Rectal smooth muscle tissue (tissue), 1 donor: ENCODE measurements at regions not wholly inside any gene's neighbourhood (a gene's known extent, or its start where the extent isn't known, plus 50 kb on each side); places are given as distances from the start of the nearest gene placed in this dataset.

Experiments used
- H3K27ac ChIP-seq: one replicate; pipeline ENCODE4 v1.7.0; 2013; ENCODE audit warnings: low read depth, low read length, inconsistent platforms
- H3K27me3 ChIP-seq: one replicate; pipeline ENCODE4 v1.7.0; 2013; ENCODE audit warnings: low read length; ENCODE audit not compliant: control insufficient read depth, insufficient read depth
- H3K36me3 ChIP-seq: one replicate; pipeline ENCODE4 v1.7.0; 2013; ENCODE audit warnings: low read length; ENCODE audit not compliant: control insufficient read depth, insufficient read depth
- H3K4me1 ChIP-seq: one replicate; pipeline ENCODE4 v1.7.0; 2013; ENCODE audit warnings: low read length; ENCODE audit not compliant: control insufficient read depth, insufficient read depth
- H3K4me3 ChIP-seq: one replicate; pipeline ENCODE4 v1.7.0; 2013; ENCODE audit warnings: low read length
- H3K9ac ChIP-seq: one replicate; pipeline ENCODE4 v1.7.0; 2013; ENCODE audit warnings: low read length

- H3K27ac ChIP-seq: no peak overlapping the region
- no peaks in the 10 kb centered on the region for H3K4me1 ChIP-seq
- no peaks in the 10 kb centered on the region for H3K36me3 ChIP-seq
- H3K9ac ChIP-seq: no peak overlapping the region
- no peaks in the 10 kb centered on the region for H3K27me3 ChIP-seq
- no peak overlapping the region for H3K4me3 ChIP-seq
Measured at GRCh38 chr20:12435268-12435667, 517.6 kb downstream of the BTBD3 start.

- H3K27ac ChIP-seq: no peak overlapping the region
- H3K4me1 ChIP-seq: no peaks in the 10 kb centered on the region
- no peak overlapping the region for H3K4me3 ChIP-seq
Measured at GRCh38 chr20:12453711-12454110, 536.0 kb downstream of the BTBD3 start.

GRCh38 chr20:12455148-12455547 is 537.5 kb downstream of the BTBD3 start:
- Histone ChIP-seq H3K9ac (no peak overlapping the region), H3K27me3 (no peaks in the 10 kb centered on the region), H3K27ac (no peak overlapping the region), H3K4me1 (no peaks in the 10 kb centered on the region), H3K36me3 (no peaks in the 10 kb centered on the region), H3K4me3 (no peak overlapping the region)

More at GRCh38 chr20:12453711-12454110, 536.0 kb downstream of the BTBD3 start:
- no peaks in the 10 kb centered on the region for H3K27me3 ChIP-seq
- H3K36me3 ChIP-seq: no peaks in the 10 kb centered on the region
- H3K9ac ChIP-seq: no peak overlapping the region

- Histone ChIP-seq H3K36me3 (no peaks in the 10 kb centered on the region), H3K27ac (no peak overlapping the region)
Measured at GRCh38 chr20:12458241-12458640, 540.5 kb downstream of the BTBD3 start.

GRCh38 chr20:12464036-12464435 is 544.7 kb upstream of the SPTLC3 start:
- Histone ChIP-seq H3K4me3 (no peak overlapping the region), H3K27ac (no peak overlapping the region), H3K27me3 (no peaks in the 10 kb centered on the region), H3K9ac (no peak overlapping the region), H3K4me1 (no peaks in the 10 kb centered on the region), H3K36me3 (no peaks in the 10 kb centered on the region)

More at GRCh38 chr20:12458241-12458640, 540.5 kb downstream of the BTBD3 start:
- Histone ChIP-seq H3K27me3 (no peaks in the 10 kb centered on the region), H3K9ac (no peak overlapping the region), H3K4me1 (no peaks in the 10 kb centered on the region), H3K4me3 (no peak overlapping the region)

GRCh38 chr20:12466915-12467314 is 541.9 kb upstream of the SPTLC3 start:
- H3K4me3 ChIP-seq: no peak overlapping the region
- no peaks in the 10 kb centered on the region for H3K36me3 ChIP-seq
- H3K27ac ChIP-seq: no peak overlapping the region
- no peaks in the 10 kb centered on the region for H3K27me3 ChIP-seq
- no peak overlapping the region for H3K9ac ChIP-seq
- H3K4me1 ChIP-seq: no peaks in the 10 kb centered on the region

- H3K4me3 ChIP-seq: no peak overlapping the region
- no peaks in the 10 kb centered on the region for H3K4me1 ChIP-seq
- no peaks in the 10 kb centered on the region for H3K36me3 ChIP-seq
- H3K27me3 ChIP-seq: no peaks in the 10 kb centered on the region
- no peak overlapping the region for H3K27ac ChIP-seq
- H3K9ac ChIP-seq: no peak overlapping the region
Measured at GRCh38 chr20:12467758-12468157, 541.0 kb upstream of the SPTLC3 start.

- H3K27ac ChIP-seq: no peak overlapping the region
- H3K36me3 ChIP-seq: no peaks in the 10 kb centered on the region
Measured at GRCh38 chr20:12482661-12483060, 526.1 kb upstream of the SPTLC3 start.

GRCh38 chr20:12502443-12502842 is 506.3 kb upstream of the SPTLC3 start:
- Histone ChIP-seq H3K27me3 (no peaks in the 10 kb centered on the region), H3K27ac (no peak overlapping the region), H3K9ac (no peak overlapping the region), H3K36me3 (no peaks in the 10 kb centered on the region), H3K4me1 (no peaks in the 10 kb centered on the region), H3K4me3 (no peak overlapping the region)

More at GRCh38 chr20:12482661-12483060, 526.1 kb upstream of the SPTLC3 start:
- Histone ChIP-seq H3K27me3 (no peaks in the 10 kb centered on the region), H3K4me3 (no peak overlapping the region), H3K4me1 (no peaks in the 10 kb centered on the region), H3K9ac (no peak overlapping the region)

GRCh38 chr20:12504779-12505178 is 504.0 kb upstream of the SPTLC3 start:
- Histone ChIP-seq H3K9ac (no peak overlapping the region), H3K4me1 (no peaks in the 10 kb centered on the region)

GRCh38 chr20:12511499-12511898 is 497.3 kb upstream of the SPTLC3 start:
- H3K4me3 ChIP-seq: no peak overlapping the region
- no peak overlapping the region for H3K9ac ChIP-seq
- no peak overlapping the region for H3K27ac ChIP-seq
- H3K4me1 ChIP-seq: no peaks in the 10 kb centered on the region
- H3K36me3 ChIP-seq: no peaks in the 10 kb centered on the region
- no peaks in the 10 kb centered on the region for H3K27me3 ChIP-seq

More at GRCh38 chr20:12504779-12505178, 504.0 kb upstream of the SPTLC3 start:
- Histone ChIP-seq H3K36me3 (no peaks in the 10 kb centered on the region), H3K4me3 (no peak overlapping the region), H3K27me3 (no peaks in the 10 kb centered on the region), H3K27ac (no peak overlapping the region)

GRCh38 chr20:12512755-12513154 is 496.0 kb upstream of the SPTLC3 start:
- H3K9ac ChIP-seq: no peak overlapping the region
- no peak overlapping the region for H3K27ac ChIP-seq
- H3K27me3 ChIP-seq: no peaks in the 10 kb centered on the region
- H3K4me3 ChIP-seq: no peak overlapping the region
- no peaks in the 10 kb centered on the region for H3K4me1 ChIP-seq
- no peaks in the 10 kb centered on the region for H3K36me3 ChIP-seq

GRCh38 chr20:12528104-12528503 is 480.7 kb upstream of the SPTLC3 start:
- Histone ChIP-seq H3K36me3 (no peaks in the 10 kb centered on the region), H3K9ac (no peak overlapping the region), H3K27me3 (no peaks in the 10 kb centered on the region)

More at GRCh38 chr20:12528104-12528503, 480.7 kb upstream of the SPTLC3 start:
- H3K4me3 ChIP-seq: no peak overlapping the region
- H3K27ac ChIP-seq: no peak overlapping the region
- H3K4me1 ChIP-seq: no peaks in the 10 kb centered on the region
